GM18502 (cell line): ENCODE measurements at regions not wholly inside any gene's neighbourhood (a gene's known extent, or its start where the extent isn't known, plus 50 kb on each side); places are given as distances from the start of the nearest gene placed in this dataset.

Experiments used
- ATAC-seq: cut with Tn5 transposase; IDR thresholded peaks from one replicate; pipeline ENCODE4 v1.9.1; 2021; ENCODE audit warnings: mild to moderate bottlenecking; ENCODE audit not compliant: unreplicated experiment, poor library complexity

- no peak for ATAC-seq
Observed at GRCh38 chr4:123705419-123705818, 308.8 kb downstream of the SPRY1 start.

GRCh38 chr4:123706973-123707372, 310.4 kb downstream of the SPRY1 start:
- ATAC-seq, result no peak

- no peak for ATAC-seq
Observed at GRCh38 chr4:123708902-123709301, 312.3 kb downstream of the SPRY1 start.

- ATAC-seq, result no peak
Observed at GRCh38 chr4:123709336-123709735, 312.7 kb downstream of the SPRY1 start.

GRCh38 chr4:123731035-123731434, 334.4 kb downstream of the SPRY1 start:
- no peak for ATAC-seq

- ATAC-seq, result no peak
Observed at GRCh38 chr4:123737156-123737555, 340.6 kb downstream of the SPRY1 start.

GRCh38 chr4:123739806-123740205, 343.2 kb downstream of the SPRY1 start:
- ATAC-seq, result no peak

- no peak for ATAC-seq
Observed at GRCh38 chr4:123740236-123740635, 343.6 kb downstream of the SPRY1 start.

- no peak for ATAC-seq
Observed at GRCh38 chr4:123741906-123742305, 345.3 kb downstream of the SPRY1 start.

GRCh38 chr4:123743848-123744247, 347.3 kb downstream of the SPRY1 start:
- ATAC-seq, result no peak

- no peak for ATAC-seq
Observed at GRCh38 chr4:123744664-123745290, 348.2 kb downstream of the SPRY1 start.

- no peak for ATAC-seq
Observed at GRCh38 chr4:123747016-123747415, 350.4 kb downstream of the SPRY1 start.

GRCh38 chr4:123748806-123749205, 352.2 kb downstream of the SPRY1 start:
- no peak for ATAC-seq

- no peak for ATAC-seq
Observed at GRCh38 chr4:123749383-123749782, 352.8 kb downstream of the SPRY1 start.

GRCh38 chr4:123750044-123750443, 353.4 kb downstream of the SPRY1 start:
- no peak for ATAC-seq

- no peak for ATAC-seq
Observed at GRCh38 chr4:123755655-123756054, 359.1 kb downstream of the SPRY1 start.

- no peak for ATAC-seq
Observed at GRCh38 chr4:123767806-123768205, 371.2 kb downstream of the SPRY1 start.

- ATAC-seq, result no peak
Observed at GRCh38 chr4:123770884-123771283, 374.3 kb downstream of the SPRY1 start.

- peak; percentile 100 for ATAC-seq
Observed at GRCh38 chr4:123776267-123776666, 379.7 kb downstream of the SPRY1 start.

GRCh38 chr4:123777373-123777772, 380.8 kb downstream of the SPRY1 start:
- ATAC-seq, result no peak

GRCh38 chr4:123783151-123783790, 386.7 kb downstream of the SPRY1 start:
- ATAC-seq, result no peak

GRCh38 chr4:123783921-123784320, 387.3 kb downstream of the SPRY1 start:
- no peak for ATAC-seq
